HepG2 (cell line): ENCODE measurements at regions not wholly inside any gene's neighbourhood (a gene's known extent, or its start where the extent isn't known, plus 50 kb on each side); places are given as distances from the start of the nearest gene placed in this dataset.

Experiments
- ATAC-seq: fragments of 200-7000 bp; cut with Tn5 transposase; 3 replicates; pipeline ENCODE4 v1.9.1; 2020; ENCODE audit warnings: mild to moderate bottlenecking, moderate library complexity
- BruUV-seq: library from RNA; stranded (reverse); fragments of 400-500 nt; replicated peaks from 2 replicates; lab custom pipeline; 2021; lab: Mats Ljungman, UMichigan
- CTCF ChIA-PET: fragments of 300-600 bp; formaldehyde crosslinking; extraction: SDS; loops from one replicate; lab custom pipeline; 2021; ENCODE audit warnings: low total read pairs, inconsistent platforms, low intra/inter-chr PET ratio; lab: Yijun Ruan, JAX
- POLR2A ChIA-PET: fragments of 350-600 bp; sonication (Branson Sonifier 250); formaldehyde crosslinking; loops from one replicate; lab custom pipeline; 2020; ENCODE audit warnings: antibody characterized with exemption, inconsistent platforms; lab: Yijun Ruan, JAX
- DNase-seq: peaks from one replicate; pipeline ENCODE4 v3.0.0-alpha.2; 2015; ENCODE audit warnings: low spot score
- FAIRE-seq: peaks from 3 replicates; lab custom pipeline; 2011; peaks lifted over from hg19 to GRCh38; lab: Jason Lieb, UNC
- H2AFZ ChIP-seq: one replicate; pipeline ENCODE4 v1.6.1; 2011; ENCODE audit warnings: low read length, inconsistent platforms
- H3K27ac ChIP-seq: fragments of 300-600 bp; 3 replicates; pipeline ENCODE4 v1.8.0; 2011; ENCODE audit warnings: mixed run types, mild to moderate bottlenecking, mixed read lengths, low read length, inconsistent platforms; ENCODE audit not compliant: insufficient read depth; ENCODE audit errors: extremely low read length
- H3K27me3 ChIP-seq, 2 experiments: fragments of 200-600 bp in 1 of 2; 2 replicates in 1 of 2; 3 replicates in 1 of 2; pipeline versions ENCODE4 v1.6.0 to v1.8.0; 2011; ENCODE audit warnings: low read length in 2 of 2, mild to moderate bottlenecking in 2 of 2, moderate library complexity in 2 of 2, inconsistent platforms in 1 of 2; ENCODE audit not compliant: insufficient read depth in 2 of 2, control insufficient read depth in 1 of 2
- H3K36me3 ChIP-seq, 2 experiments: fragments of 200-600 bp in 1 of 2; replicated peaks in 1 of 2; 2 replicates in 1 of 2; 3 replicates in 1 of 2; pipeline versions ENCODE4 v1.5.1 to v1.8.0; 2011; ENCODE audit warnings: low read length in 2 of 2, inconsistent platforms in 1 of 2; ENCODE audit not compliant: insufficient read depth in 2 of 2, control insufficient read depth in 1 of 2
- H3K4me1 ChIP-seq: 2 replicates; pipeline ENCODE4 v1.5.1; 2012; ENCODE audit warnings: low read length, inconsistent platforms; ENCODE audit not compliant: insufficient read depth
- H3K4me2 ChIP-seq: 2 replicates; pipeline ENCODE4 v1.6.0; 2011; ENCODE audit warnings: low read depth, low read length, inconsistent platforms
- H3K4me3 ChIP-seq, 3 experiments: fragments of 200-600 bp in 1 of 3; sonication (generic), shearing (Covaris generic) in 1 of 3; replicated peaks in 1 of 3; 2 replicates each; pipeline ENCODE4 v1.5.1; 2011 to 2016; ENCODE audit warnings: low read length in 3 of 3, inconsistent platforms in 2 of 3, low read depth in 2 of 3, mild to moderate bottlenecking in 2 of 3, control low read depth in 1 of 3, mixed read lengths in 1 of 3; ENCODE audit not compliant: insufficient read depth in 1 of 3
- H3K79me2 ChIP-seq: one replicate; pipeline ENCODE4 v1.6.1; 2011; ENCODE audit warnings: low read length, inconsistent platforms; ENCODE audit not compliant: insufficient read depth
- H3K9ac ChIP-seq: 2 replicates; pipeline ENCODE4 v1.6.0; 2011; ENCODE audit warnings: mild to moderate bottlenecking, low read depth, low read length, inconsistent platforms; ENCODE audit not compliant: insufficient read depth
- H3K9me3 ChIP-seq: 2 replicates; pipeline ENCODE4 v1.5.1; 2012; ENCODE audit warnings: mild to moderate bottlenecking, low read length
- H4K20me1 ChIP-seq: 2 replicates; pipeline ENCODE4 v1.6.0; 2011; ENCODE audit warnings: inconsistent platforms, mild to moderate bottlenecking, low read length, moderate library complexity; ENCODE audit not compliant: insufficient read depth
- KDM3A ChIP-seq: IDR thresholded peaks from 2 replicates; pipeline ENCODE4 v1.6.1; 2018; ENCODE audit warnings: low read depth, missing compliant biosample characterization
- KDM6A ChIP-seq: IDR thresholded peaks from 2 replicates; pipeline ENCODE4 v1.6.1; 2016; ENCODE audit warnings: low read depth
- ONECUT2 ChIP-seq: sonication (generic); formaldehyde crosslinking; IDR thresholded peaks from 2 replicates; pipeline ENCODE4 v1.4.0; 2020; ENCODE audit warnings: missing genetic modification reagents
- SMARCC2 ChIP-seq: fragments of 450-650 bp; IDR thresholded peaks from 2 replicates; pipeline ENCODE4 v1.6.1; 2017; ENCODE audit warnings: antibody characterized with exemption, mild to moderate bottlenecking
- TEAD3 ChIP-seq: optimal IDR thresholded peaks from 2 replicates; pipeline ENCODE3; 2016; ENCODE audit warnings: borderline replicate concordance
- ZNF282 ChIP-seq: fragments of 450-650 bp; IDR thresholded peaks from 2 replicates; pipeline ENCODE4 v1.6.1; 2018; ENCODE audit not compliant: partially characterized antibody
- ZNF543 ChIP-seq: sonication (generic); formaldehyde crosslinking; IDR thresholded peaks from 2 replicates; pipeline ENCODE4 v1.4.0; 2020; ENCODE audit warnings: mild to moderate bottlenecking, missing genetic modification reagents
- ZNF773 ChIP-seq: sonication (generic); formaldehyde crosslinking; IDR thresholded peaks from 2 replicates; pipeline ENCODE4 v1.4.0; 2020; ENCODE audit warnings: missing genetic modification reagents, borderline replicate concordance
- WGBS: methylation state at CpG from one replicate; pipeline ENCODE4 v1.1.6; 2017; ENCODE audit warnings: low lambda C conversion rate; 5-methylcytosine and 5-hydroxymethylcytosine counted together
- in situ Hi-C: cut with HindIII; loops from 2 replicates; pipeline ENCODE4 v1.10.0; 2017; ENCODE audit warnings: low pct_unique_long_range_greater_than_20kb; ENCODE audit not compliant: extremely low pct_ligation_motif_present
- intact Hi-C: fragments of 100-400 bp; cut with micrococcal nuclease; formaldehyde crosslinking; loops from one replicate; pipeline ENCODE4 v1.10.0; 2022; ENCODE audit not compliant: unreplicated experiment
- TF ChIP-seq, protein P1 (sequence below): sonication (generic); formaldehyde crosslinking; IDR thresholded peaks from 2 replicates; pipeline ENCODE4 v1.4.0; 2020; ENCODE audit warnings: mild to moderate bottlenecking, missing genetic modification reagents, borderline replicate concordance
- TF ChIP-seq, protein P2 (sequence below): sonication (generic); formaldehyde crosslinking; conservative IDR thresholded peaks from 2 replicates; pipeline ENCODE4 v1.5.0; 2020; ENCODE audit warnings: missing genetic modification reagents
- TF ChIP-seq, protein P3 (sequence below): sonication (generic); formaldehyde crosslinking; IDR thresholded peaks from 2 replicates; pipeline ENCODE4 v1.5.0; 2020; ENCODE audit warnings: mild to moderate bottlenecking, missing genetic modification reagents

DNA sequence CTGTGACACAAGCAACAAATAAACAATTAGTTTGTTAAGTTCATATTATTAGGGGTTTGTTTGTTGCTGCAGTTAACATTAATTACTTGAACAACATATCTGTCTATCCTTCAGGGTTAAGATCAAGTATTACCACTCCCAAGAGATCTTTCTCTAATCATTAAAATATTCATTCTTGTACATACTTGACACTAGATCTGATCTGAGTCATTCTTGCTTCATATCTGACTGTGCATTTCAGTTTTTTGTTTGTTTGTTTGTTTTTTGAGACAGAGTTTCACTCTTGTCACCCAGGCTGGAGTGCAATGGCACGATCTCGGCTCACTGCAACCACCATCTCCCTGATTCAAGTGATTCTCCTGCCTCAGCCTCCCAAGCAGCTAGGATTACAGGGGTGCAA, 613.3 kb upstream of the PLXNA2 start:
- FAIRE-seq: no peak
- intact Hi-C loops: no loop called here

More for the DNA sequence above, 613.3 kb upstream of the PLXNA2 start:
- peaks cover 11% of the 10 kb centered on the region for H3K9me3 ChIP-seq
- no peaks in the 10 kb centered on the region for H3K36me3 ChIP-seq
- no peaks in the 10 kb centered on the region for H3K4me1 ChIP-seq
- no peaks in the 10 kb centered on the region for H3K79me2 ChIP-seq
- no peak overlapping the region for H3K9ac ChIP-seq
- H3K27me3 ChIP-seq: no peaks in the 10 kb centered on the region; a peak in 1 of 5 replicates
- no peak overlapping the region for H3K4me2 ChIP-seq
- WGBS: 4% methylated on average over 2 of the region's 2 CpGs
- no peak overlapping the region for H2AFZ ChIP-seq
- no TSS peak for BruUV-seq
- H4K20me1 ChIP-seq: no peaks in the 10 kb centered on the region
- TF ChIP-seq KDM3A (CRISPR knock-in tag) (no peak), KDM6A (CRISPR knock-in tag) (no peak), TEAD3 (CRISPR knock-in tag) (no peak), ONECUT2 (CRISPR knock-in tag) (no peak), ZNF282 (no peak), SMARCC2 (no peak), ZNF543 (CRISPR knock-in tag) (no peak), ZNF773 (CRISPR knock-in tag) (no peak)
- TF ChIP-seq, protein P1, sequence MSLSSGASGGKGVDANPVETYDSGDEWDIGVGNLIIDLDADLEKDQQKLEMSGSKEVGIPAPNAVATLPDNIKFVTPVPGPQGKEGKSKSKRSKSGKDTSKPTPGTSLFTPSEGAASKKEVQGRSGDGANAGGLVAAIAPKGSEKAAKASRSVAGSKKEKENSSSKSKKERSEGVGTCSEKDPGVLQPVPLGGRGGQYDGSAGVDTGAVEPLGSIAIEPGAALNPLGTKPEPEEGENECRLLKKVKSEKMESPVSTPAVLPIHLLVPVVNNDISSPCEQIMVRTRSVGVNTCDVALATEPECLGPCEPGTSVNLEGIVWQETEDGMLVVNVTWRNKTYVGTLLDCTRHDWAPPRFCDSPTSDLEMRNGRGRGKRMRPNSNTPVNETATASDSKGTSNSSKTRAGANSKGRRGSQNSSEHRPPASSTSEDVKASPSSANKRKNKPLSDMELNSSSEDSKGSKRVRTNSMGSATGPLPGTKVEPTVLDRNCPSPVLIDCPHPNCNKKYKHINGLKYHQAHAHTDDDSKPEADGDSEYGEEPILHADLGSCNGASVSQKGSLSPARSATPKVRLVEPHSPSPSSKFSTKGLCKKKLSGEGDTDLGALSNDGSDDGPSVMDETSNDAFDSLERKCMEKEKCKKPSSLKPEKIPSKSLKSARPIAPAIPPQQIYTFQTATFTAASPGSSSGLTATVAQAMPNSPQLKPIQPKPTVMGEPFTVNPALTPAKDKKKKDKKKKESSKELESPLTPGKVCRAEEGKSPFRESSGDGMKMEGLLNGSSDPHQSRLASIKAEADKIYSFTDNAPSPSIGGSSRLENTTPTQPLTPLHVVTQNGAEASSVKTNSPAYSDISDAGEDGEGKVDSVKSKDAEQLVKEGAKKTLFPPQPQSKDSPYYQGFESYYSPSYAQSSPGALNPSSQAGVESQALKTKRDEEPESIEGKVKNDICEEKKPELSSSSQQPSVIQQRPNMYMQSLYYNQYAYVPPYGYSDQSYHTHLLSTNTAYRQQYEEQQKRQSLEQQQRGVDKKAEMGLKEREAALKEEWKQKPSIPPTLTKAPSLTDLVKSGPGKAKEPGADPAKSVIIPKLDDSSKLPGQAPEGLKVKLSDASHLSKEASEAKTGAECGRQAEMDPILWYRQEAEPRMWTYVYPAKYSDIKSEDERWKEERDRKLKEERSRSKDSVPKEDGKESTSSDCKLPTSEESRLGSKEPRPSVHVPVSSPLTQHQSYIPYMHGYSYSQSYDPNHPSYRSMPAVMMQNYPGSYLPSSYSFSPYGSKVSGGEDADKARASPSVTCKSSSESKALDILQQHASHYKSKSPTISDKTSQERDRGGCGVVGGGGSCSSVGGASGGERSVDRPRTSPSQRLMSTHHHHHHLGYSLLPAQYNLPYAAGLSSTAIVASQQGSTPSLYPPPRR (CRISPR knock-in tag): no peak
- TF ChIP-seq, protein P2, sequence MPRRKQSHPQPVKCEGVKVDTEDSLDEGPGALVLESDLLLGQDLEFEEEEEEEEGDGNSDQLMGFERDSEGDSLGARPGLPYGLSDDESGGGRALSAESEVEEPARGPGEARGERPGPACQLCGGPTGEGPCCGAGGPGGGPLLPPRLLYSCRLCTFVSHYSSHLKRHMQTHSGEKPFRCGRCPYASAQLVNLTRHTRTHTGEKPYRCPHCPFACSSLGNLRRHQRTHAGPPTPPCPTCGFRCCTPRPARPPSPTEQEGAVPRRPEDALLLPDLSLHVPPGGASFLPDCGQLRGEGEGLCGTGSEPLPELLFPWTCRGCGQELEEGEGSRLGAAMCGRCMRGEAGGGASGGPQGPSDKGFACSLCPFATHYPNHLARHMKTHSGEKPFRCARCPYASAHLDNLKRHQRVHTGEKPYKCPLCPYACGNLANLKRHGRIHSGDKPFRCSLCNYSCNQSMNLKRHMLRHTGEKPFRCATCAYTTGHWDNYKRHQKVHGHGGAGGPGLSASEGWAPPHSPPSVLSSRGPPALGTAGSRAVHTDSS (CRISPR knock-in tag): no peak
- TF ChIP-seq, protein P3, sequence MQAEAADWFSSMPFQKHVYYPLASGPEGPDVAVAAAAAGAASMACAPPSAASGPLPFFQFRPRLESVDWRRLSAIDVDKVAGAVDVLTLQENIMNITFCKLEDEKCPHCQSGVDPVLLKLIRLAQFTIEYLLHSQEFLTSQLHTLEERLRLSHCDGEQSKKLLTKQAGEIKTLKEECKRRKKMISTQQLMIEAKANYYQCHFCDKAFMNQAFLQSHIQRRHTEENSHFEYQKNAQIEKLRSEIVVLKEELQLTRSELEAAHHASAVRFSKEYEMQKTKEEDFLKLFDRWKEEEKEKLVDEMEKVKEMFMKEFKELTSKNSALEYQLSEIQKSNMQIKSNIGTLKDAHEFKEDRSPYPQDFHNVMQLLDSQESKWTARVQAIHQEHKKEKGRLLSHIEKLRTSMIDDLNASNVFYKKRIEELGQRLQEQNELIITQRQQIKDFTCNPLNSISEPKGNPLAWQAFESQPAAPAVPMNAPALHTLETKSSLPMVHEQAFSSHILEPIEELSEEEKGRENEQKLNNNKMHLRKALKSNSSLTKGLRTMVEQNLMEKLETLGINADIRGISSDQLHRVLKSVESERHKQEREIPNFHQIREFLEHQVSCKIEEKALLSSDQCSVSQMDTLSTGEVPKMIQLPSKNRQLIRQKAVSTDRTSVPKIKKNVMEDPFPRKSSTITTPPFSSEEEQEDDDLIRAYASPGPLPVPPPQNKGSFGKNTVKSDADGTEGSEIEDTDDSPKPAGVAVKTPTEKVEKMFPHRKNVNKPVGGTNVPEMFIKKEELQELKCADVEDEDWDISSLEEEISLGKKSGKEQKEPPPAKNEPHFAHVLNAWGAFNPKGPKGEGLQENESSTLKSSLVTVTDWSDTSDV (CRISPR knock-in tag): no peak
- CTCF ChIA-PET: no interaction called here
- POLR2A ChIA-PET: no interaction called here
- DNase-seq (no peak), ATAC-seq (no peak)
- no peak overlapping the region for H3K27ac ChIP-seq
- no peak overlapping the region for H3K4me3 ChIP-seq
- in situ Hi-C loops: no loop called here
